ENCODE measurements at regions not wholly inside any gene's neighbourhood (a gene's known extent, or its start where the extent isn't known, plus 50 kb on each side); places are given as distances from the start of the nearest gene placed in this dataset.

- intact Hi-C loops (cut with micrococcal nuclease) (no loop called here), dilution Hi-C loops (cut with MboI; ENCODE audit: extremely low pct_ligation_motif_present, low sequenced_read_pairs) (no loop called here)
- no peaks in the 10 kb centered on the region for H3K36me3 ChIP-seq (ENCODE audit: control insufficient read depth in 2 of 2, extremely low read depth in 1 of 2, insufficient read depth in 2 of 2, low read length in 2 of 2)
- H4K20me1 ChIP-seq (replicated peaks; ENCODE audit: control insufficient read depth, extremely low read depth, insufficient read depth, low read length) = no peaks in the 10 kb centered on the region
- FAIRE-seq = no peak
- ChIA-PET CTCF (no interaction called here), POLR2A (no interaction called here)
- no peak for DNase-seq (ENCODE audit: low read depth, low spot score)
- no TSS peak for BruUV-seq (replicated peaks)
- H3K4me1 ChIP-seq (ENCODE audit: control insufficient read depth, extremely low read depth, insufficient read depth, low read length) = no peaks in the 10 kb centered on the region
- no peaks in the 10 kb centered on the region for H3K27me3 ChIP-seq (ENCODE audit: control insufficient read depth in 2 of 2, insufficient read depth in 2 of 2, low read length in 2 of 2)
- no peaks in the 10 kb centered on the region for H3K79me2 ChIP-seq (ENCODE audit: control insufficient read depth, insufficient read depth, low read length)
- H3K9me3 ChIP-seq (replicated peaks; ENCODE audit: control insufficient read depth, insufficient read depth, low read length) = peaks cover 2% of the 10 kb centered on the region
- H2AFZ ChIP-seq (ENCODE audit: low read depth, low read length) = no peak overlapping the region
- H3K4me2 ChIP-seq (ENCODE audit: insufficient read depth, low read length) = no peak overlapping the region
- H3K9ac ChIP-seq (replicated peaks; ENCODE audit: extremely low read depth, insufficient read depth, low read length) = no peak overlapping the region
- H3K9me1 ChIP-seq (replicated peaks; ENCODE audit: control insufficient read depth, extremely low read depth, insufficient read depth, low read length) = no peaks in the 10 kb centered on the region
- no peak overlapping the region for H3K4me3 ChIP-seq (replicated peaks in 1 of 3; ENCODE audit: insufficient read depth in 1 of 3, low read depth in 1 of 3, low read length in 3 of 3)
- TF ChIP-seq POLR2AphosphoS5 (IDR thresholded peaks at IDR 0.05; ENCODE audit: insufficient read depth, low read depth, low read length) (no peak), MAX (IDR thresholded peaks at IDR 0.05; ENCODE audit: insufficient read depth, insufficient read length) (no peak), MYC (IDR thresholded peaks at IDR 0.05; ENCODE audit: low read depth, low read length) (no peak), POLR2A (IDR thresholded peaks at IDR 0.05; ENCODE audit: low read depth, low read length) (no peak), JUN (IDR thresholded peaks at IDR 0.05; ENCODE audit: borderline replicate concordance, insufficient read depth, insufficient read length, low read depth) (no peak), EZH2 (IDR thresholded peaks at IDR 0.05; ENCODE audit: borderline replicate concordance, low read depth, low read length, severe bottlenecking) (no peak), CTCF (IDR thresholded peaks at IDR 0.05; ENCODE audit: extremely low read depth in 1 of 2, insufficient read depth in 1 of 2, low read depth in 1 of 2, low read length in 2 of 2) (no peak), FOS (IDR thresholded peaks at IDR 0.05; ENCODE audit: borderline replicate concordance, insufficient read depth, low read length) (no peak), GATA2 (IDR thresholded peaks at IDR 0.05; ENCODE audit: insufficient read depth, insufficient read length, low read depth, low read length) (no peak)
- H3K27ac ChIP-seq (ENCODE audit: insufficient read depth, low read depth, low read length) = no peak overlapping the region
These were observed 784.5 kb upstream of the CELF4 start for GRCh38 chr18:38350141-38350540.

Data from endothelial cell of umbilical vein (primary cell).